ENCODE measurements at regions not wholly inside any gene's neighbourhood (a gene's known extent, or its start where the extent isn't known, plus 50 kb on each side); places are given as distances from the start of the nearest gene placed in this dataset.

GRCh38 chr5:6832994-6833393 lies 119.8 kb downstream of the TENT4A start:
- TF ChIP-seq CTCF (IDR thresholded peaks at IDR 0.05; ENCODE audit: borderline replicate concordance, insufficient read depth, low read depth, low read length) = no peak
- no peak overlapping the region for H3K4me3 ChIP-seq (ENCODE audit: low read depth, low read length)

- TF ChIP-seq CTCF (IDR thresholded peaks at IDR 0.05; ENCODE audit: borderline replicate concordance, insufficient read depth, low read depth, low read length) = no peak
- H3K4me3 ChIP-seq (ENCODE audit: low read depth, low read length) = no peak overlapping the region
These were observed 120.2 kb downstream of the TENT4A start for GRCh38 chr5:6833406-6833805.

GRCh38 chr5:6837095-6837494 lies 123.9 kb downstream of the TENT4A start:
- no peak overlapping the region for H3K4me3 ChIP-seq (ENCODE audit: low read depth, low read length)
- no peak for TF ChIP-seq CTCF (IDR thresholded peaks at IDR 0.05; ENCODE audit: borderline replicate concordance, insufficient read depth, low read depth, low read length)

GRCh38 chr5:6837519-6838110 lies 124.4 kb downstream of the TENT4A start:
- no peak overlapping the region for H3K4me3 ChIP-seq (ENCODE audit: low read depth, low read length)
- peak; percentile 84 for TF ChIP-seq CTCF (IDR thresholded peaks at IDR 0.05; ENCODE audit: borderline replicate concordance, insufficient read depth, low read depth, low read length)

GRCh38 chr5:6838736-6839135 lies 125.5 kb downstream of the TENT4A start:
- no peak for TF ChIP-seq CTCF (IDR thresholded peaks at IDR 0.05; ENCODE audit: borderline replicate concordance, insufficient read depth, low read depth, low read length)
- no peak overlapping the region for H3K4me3 ChIP-seq (ENCODE audit: low read depth, low read length)

- no peak overlapping the region for H3K4me3 ChIP-seq (ENCODE audit: low read depth, low read length)
- TF ChIP-seq CTCF (IDR thresholded peaks at IDR 0.05; ENCODE audit: borderline replicate concordance, insufficient read depth, low read depth, low read length) = no peak
These were observed 127.0 kb downstream of the TENT4A start for GRCh38 chr5:6840136-6840793.

GRCh38 chr5:6843335-6843734 lies 130.1 kb downstream of the TENT4A start:
- TF ChIP-seq CTCF (IDR thresholded peaks at IDR 0.05; ENCODE audit: borderline replicate concordance, insufficient read depth, low read depth, low read length) = no peak
- no peak overlapping the region for H3K4me3 ChIP-seq (ENCODE audit: low read depth, low read length)
